Immature natural killer cell (primary cell): ENCODE measurements at regions not wholly inside any gene's neighbourhood (a gene's known extent, or its start where the extent isn't known, plus 50 kb on each side); places are given as distances from the start of the nearest gene placed in this dataset.

Experiments used
- DNase-seq, 3 donors: peaks; one replicate each; pipeline ENCODE4 v3.0.0; 2022; ENCODE audit warnings: mixed read lengths in 1 of 3
- H3K27ac Mint-ChIP-seq, 6 donors: one replicate each; pipeline ENCODE4 v1.8.0; 2020; ENCODE audit warnings: mixed read lengths in 6 of 6, mild to moderate bottlenecking in 5 of 6, inconsistent platforms in 4 of 6, moderate library complexity in 3 of 6
- H3K27me3 Mint-ChIP-seq, 3 donors: one replicate each; pipeline ENCODE4 v1.8.0; 2020 to 2021; ENCODE audit warnings: low read depth in 3 of 3, mild to moderate bottlenecking in 3 of 3, mixed read lengths in 3 of 3, moderate library complexity in 3 of 3, inconsistent platforms in 1 of 3
- H3K36me3 Mint-ChIP-seq, 3 donors: one replicate each; pipeline ENCODE4 v1.8.0; 2020; ENCODE audit warnings: mixed read lengths in 3 of 3, inconsistent platforms in 2 of 3, mild to moderate bottlenecking in 2 of 3
- H3K4me1 Mint-ChIP-seq, 2 donors: one replicate each; pipeline ENCODE4 v1.8.0; 2020; ENCODE audit warnings: inconsistent platforms in 2 of 2, mild to moderate bottlenecking in 2 of 2, mixed read lengths in 2 of 2, moderate library complexity in 1 of 2
- H3K4me3 Mint-ChIP-seq, 5 donors: one replicate each; pipeline ENCODE4 v1.8.0; 2020; ENCODE audit warnings: mild to moderate bottlenecking in 5 of 5, mixed read lengths in 5 of 5, inconsistent platforms in 3 of 5, moderate library complexity in 3 of 5
- H3K9me3 Mint-ChIP-seq, 6 donors: one replicate each; pipeline ENCODE4 v1.8.0; 2020; ENCODE audit warnings: mild to moderate bottlenecking in 6 of 6, mixed read lengths in 6 of 6, inconsistent platforms in 4 of 6, moderate library complexity in 3 of 6

DNA sequence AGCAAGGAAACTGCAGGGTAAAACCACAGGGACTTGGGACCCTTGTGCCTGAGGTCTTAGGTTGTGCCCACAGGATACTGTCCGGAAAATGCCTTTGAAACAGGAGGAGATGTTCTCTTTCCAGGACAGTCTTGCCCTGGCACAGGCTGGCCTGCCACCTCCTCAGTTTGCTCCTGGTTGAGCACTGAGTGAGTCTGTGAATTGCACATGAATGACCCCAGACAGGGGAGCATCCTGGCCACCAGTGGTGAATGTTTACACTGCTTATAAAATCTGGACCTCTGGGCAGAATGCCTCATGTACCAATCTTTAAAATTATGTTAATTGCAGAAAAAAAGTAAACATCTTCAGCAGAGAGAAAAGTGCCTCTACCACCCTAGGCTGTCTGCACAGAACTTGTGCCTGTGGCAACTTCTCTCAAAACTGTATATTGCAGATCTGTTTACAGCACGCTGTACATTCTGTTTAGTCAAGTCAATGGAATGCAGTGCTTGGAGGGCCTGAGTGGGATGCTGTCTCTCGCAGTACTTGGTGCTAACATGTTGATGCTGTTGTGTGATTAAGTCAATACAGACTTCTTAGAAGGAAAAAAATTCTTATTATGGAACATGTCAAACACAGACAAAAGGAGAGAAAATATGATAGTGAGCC, 242.1 kb downstream of the SOD2 start:
- Mint-ChIP-seq H3K27me3 (peaks cover 0 to 8% (median 5%) of the 10 kb centered on the region in 3 donors), H3K4me1 (no peaks in the 10 kb centered on the region), H3K27ac (no peak overlapping the region), H3K36me3 (no peaks in the 10 kb centered on the region), H3K4me3 (no peak overlapping the region), H3K9me3 (no peaks in the 10 kb centered on the region)
- no peak for DNase-seq

DNA sequence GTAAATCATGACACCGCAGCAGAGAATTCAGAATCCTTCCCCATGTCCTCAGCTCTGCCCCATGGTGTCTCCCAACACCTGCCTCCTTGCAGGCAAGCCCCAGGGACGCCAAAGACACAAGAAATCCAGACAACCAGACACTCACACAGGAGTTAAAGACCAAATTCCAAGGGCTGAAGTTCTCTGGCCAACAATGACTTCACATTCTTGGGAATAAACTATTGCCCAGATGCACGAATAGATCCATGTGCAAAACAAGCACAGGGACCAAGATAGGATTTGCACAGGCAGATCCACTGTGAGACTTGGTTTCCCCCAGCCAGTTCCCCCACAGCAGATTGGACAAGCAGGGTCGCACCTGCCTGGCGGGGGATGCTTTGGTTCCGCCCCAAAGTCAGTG, 246.7 kb downstream of the SOD2 start:
- H3K27ac Mint-ChIP-seq = no peak overlapping the region
- no peaks in the 10 kb centered on the region for H3K36me3 Mint-ChIP-seq
- H3K4me1 Mint-ChIP-seq = no peaks in the 10 kb centered on the region
- H3K27me3 Mint-ChIP-seq = peaks cover 2 to 4% (median 3%) of the 10 kb centered on the region in 3 donors
- no peak overlapping the region for H3K4me3 Mint-ChIP-seq
- DNase-seq = no peak
- H3K9me3 Mint-ChIP-seq = no peaks in the 10 kb centered on the region

DNA sequence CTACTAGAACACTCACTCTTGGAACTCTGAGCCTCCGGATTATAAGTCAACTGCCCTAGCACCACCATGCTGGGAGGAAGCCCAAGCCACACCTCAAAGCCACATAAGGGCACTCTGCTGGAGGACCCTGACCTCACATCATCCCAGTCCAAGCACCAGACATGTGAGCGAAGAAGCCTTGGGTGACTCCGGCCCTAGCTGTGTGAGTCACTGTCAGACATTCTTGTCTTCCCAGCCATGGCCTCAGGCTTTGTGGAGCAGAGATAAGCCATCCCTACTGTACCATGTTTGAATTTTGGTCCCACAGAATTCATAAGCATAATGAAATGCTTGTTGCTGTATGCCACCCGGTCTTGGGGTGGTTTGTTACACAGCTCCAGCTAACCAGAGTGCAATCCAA, 247.7 kb downstream of the SOD2 start:
- Mint-ChIP-seq H3K27me3 (peaks cover 2 to 4% (median 3%) of the 10 kb centered on the region in 3 donors), H3K4me3 (no peak overlapping the region), H3K27ac (no peak overlapping the region), H3K4me1 (no peaks in the 10 kb centered on the region), H3K36me3 (no peaks in the 10 kb centered on the region), H3K9me3 (no peaks in the 10 kb centered on the region)
- no peak for DNase-seq

DNA sequence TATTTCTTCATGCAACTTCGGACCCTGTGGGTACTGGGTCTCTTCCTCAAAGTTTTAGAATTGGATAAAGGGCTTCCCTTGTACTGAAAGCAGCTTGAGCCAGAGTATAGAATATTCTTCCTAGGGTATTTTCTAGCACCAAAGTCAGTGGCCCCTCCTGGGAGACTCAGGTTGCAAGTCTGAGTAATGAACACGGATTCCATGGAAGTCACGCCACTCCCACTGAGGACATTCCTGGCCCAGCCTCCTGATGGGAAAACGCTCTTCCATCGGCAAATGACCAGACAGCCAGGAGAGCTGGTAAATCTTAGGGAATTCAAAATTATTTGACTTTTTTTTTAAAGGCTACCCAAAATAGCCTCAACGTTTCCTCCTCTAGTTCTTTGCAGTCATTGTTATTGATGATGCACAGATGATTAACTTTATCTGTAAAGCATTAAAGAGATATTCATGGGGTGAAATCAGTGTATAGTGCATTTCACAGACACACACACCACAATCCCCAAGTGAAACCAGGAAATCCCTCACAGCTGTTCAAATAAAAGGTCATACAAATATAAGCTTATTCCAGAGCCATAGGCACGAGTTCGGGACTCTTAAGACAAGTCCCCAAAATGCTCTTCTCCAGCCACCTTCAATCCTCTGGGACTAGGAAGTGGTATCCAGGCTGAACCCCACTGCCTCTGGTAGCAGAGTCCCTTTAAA, 248.8 kb downstream of the SOD2 start:
- Mint-ChIP-seq H3K27me3 (peaks cover 2 to 4% (median 3%) of the 10 kb centered on the region in 3 donors), H3K36me3 (no peaks in the 10 kb centered on the region), H3K9me3 (no peaks in the 10 kb centered on the region), H3K27ac (no peak overlapping the region), H3K4me1 (no peaks in the 10 kb centered on the region), H3K4me3 (no peak overlapping the region)
- no peak for DNase-seq

DNA sequence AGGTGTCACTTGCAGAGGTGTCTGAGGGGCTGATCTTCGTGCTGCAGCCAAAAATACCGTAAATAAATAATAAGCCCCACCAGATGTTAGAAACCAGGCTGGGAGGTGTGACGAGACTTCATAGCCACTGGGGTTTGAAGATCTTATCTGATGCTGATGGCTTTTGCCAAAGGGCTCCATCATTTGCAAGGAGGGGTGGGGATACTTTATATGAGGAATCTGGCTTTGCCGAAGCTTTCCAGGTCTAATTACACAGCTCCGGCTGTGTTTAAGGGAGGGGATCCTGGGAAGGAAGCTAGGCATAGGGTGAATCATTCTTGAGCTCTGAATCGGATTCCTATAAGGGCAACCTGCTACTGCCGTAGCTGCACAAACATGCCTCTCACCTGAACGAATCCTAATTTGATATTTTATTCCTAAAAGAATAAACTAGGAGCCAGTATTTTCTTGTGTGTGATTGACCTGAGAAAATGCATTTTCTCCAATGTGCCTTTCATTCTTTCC, 249.6 kb downstream of the SOD2 start:
- Mint-ChIP-seq H3K27ac (no peak overlapping the region), H3K36me3 (no peaks in the 10 kb centered on the region), H3K4me3 (no peak overlapping the region), H3K4me1 (no peaks in the 10 kb centered on the region), H3K9me3 (no peaks in the 10 kb centered on the region), H3K27me3 (peaks cover 2 to 4% (median 3%) of the 10 kb centered on the region in 3 donors)
- no peak for DNase-seq

DNA sequence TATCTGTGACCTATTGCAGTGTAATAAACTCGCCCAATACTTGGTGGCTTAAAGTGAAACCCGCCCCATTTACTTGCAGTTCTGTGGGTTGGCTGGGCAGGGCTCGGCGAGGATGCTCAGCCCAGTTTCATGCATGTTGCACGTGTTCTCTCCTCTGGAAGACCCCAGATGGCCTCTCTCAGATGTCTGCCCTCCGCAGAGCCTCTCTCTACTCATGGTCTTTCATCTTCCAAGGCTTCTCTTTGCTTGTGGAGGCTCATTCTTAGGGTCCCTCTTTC, 251.4 kb downstream of the SOD2 start:
- no peak for DNase-seq
- Mint-ChIP-seq H3K36me3 (no peaks in the 10 kb centered on the region), H3K4me1 (no peaks in the 10 kb centered on the region), H3K4me3 (no peak overlapping the region), H3K9me3 (no peaks in the 10 kb centered on the region), H3K27ac (no peak overlapping the region), H3K27me3 (peaks cover 3 to 4% (median 3%) of the 10 kb centered on the region in 3 donors)

DNA sequence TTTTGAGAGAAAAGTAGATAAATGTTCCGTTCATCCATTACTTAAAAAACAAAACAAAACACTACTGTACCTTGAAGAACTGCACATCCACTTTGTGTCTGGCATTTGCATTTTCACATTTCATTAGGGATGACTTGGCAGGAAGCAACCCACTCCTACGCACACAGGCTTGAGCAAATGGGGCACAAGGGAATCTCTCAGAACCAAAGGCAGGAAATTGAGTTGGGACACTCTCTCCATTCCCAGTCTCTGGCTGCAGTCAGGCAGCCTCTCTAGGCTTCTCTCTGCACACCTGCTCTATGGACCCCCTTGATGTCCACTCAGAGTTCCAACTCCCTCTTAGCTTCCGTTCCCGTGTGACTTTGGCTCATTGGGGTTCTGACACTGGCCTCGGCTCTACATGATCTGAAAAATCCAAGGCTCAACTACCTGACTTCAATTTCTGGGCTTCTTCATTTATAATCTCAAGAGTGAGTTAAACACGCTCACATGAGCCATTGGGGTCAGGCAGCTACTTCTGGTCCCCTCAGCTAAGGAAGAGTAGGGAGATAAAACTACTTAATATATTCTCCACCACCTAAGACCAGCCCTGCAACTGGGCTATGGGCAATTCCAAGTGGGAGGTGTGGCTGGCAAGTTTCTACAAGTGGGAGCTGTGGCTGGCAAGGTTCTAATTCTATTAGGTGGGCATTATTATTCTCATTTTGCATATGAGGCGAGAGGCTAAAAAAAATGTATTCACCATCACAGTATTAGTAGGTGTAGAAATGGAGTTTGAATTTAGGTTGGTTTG, 251.9 kb downstream of the SOD2 start:
- Mint-ChIP-seq H3K27ac (no peak overlapping the region), H3K4me3 (no peak overlapping the region), H3K27me3 (peaks cover 3 to 4% (median 3%) of the 10 kb centered on the region in 3 donors), H3K4me1 (no peaks in the 10 kb centered on the region), H3K36me3 (no peaks in the 10 kb centered on the region), H3K9me3 (no peaks in the 10 kb centered on the region)
- no peak for DNase-seq

DNA sequence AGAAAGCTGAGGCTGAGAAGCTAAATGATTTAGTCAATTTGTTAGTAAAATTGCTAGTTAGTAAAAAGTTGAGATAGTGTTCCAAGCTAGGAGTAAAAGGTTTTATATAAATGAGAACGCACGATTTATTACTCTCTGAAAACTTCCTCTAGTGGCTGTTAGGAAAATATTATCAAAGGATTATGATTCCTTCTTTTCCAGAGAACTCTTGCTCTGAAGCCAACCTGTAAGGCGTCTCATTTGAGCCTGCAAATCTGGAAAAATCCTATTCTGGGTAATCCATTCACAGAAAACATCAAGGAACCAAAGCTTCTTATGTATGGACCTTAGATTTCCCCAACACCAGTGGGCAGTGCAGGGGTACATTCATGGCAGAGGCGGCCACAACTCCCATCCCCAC, 252.7 kb downstream of the SOD2 start:
- no peaks in the 10 kb centered on the region for H3K36me3 Mint-ChIP-seq
- H3K9me3 Mint-ChIP-seq = no peaks in the 10 kb centered on the region
- no peak overlapping the region for H3K4me3 Mint-ChIP-seq
- peaks cover 3 to 5% (median 3%) of the 10 kb centered on the region in 3 donors for H3K27me3 Mint-ChIP-seq
- no peak for DNase-seq
- no peaks in the 10 kb centered on the region for H3K4me1 Mint-ChIP-seq
- H3K27ac Mint-ChIP-seq = no peak overlapping the region

DNA sequence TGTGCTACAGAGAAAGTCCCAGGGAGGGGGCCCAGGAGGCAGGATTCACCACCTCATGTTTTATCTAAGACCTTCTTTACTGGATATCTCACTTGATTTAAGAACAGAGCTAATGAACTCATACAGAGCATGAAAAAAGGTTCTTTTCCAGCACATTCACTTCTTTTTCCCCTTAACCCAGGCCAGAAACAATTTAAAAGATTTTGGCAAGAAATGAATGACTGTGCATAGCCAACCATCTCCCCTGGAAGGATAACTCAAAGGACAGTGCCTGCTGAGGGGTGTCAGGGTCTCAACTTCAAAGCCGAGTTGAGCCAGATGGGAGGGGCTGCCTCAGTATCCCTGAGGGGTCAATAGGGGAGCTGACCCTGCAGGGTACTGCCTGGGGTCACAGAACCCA, 253.4 kb downstream of the SOD2 start:
- no peak for DNase-seq
- H3K36me3 Mint-ChIP-seq = no peaks in the 10 kb centered on the region
- H3K27me3 Mint-ChIP-seq = peaks cover 3 to 7% (median 3%) of the 10 kb centered on the region in 3 donors
- H3K9me3 Mint-ChIP-seq = peaks cover 0 to 3% (median 0%) of the 10 kb centered on the region in 6 donors
- no peaks in the 10 kb centered on the region for H3K4me1 Mint-ChIP-seq
- no peak overlapping the region for H3K4me3 Mint-ChIP-seq
- H3K27ac Mint-ChIP-seq = no peak overlapping the region

DNA sequence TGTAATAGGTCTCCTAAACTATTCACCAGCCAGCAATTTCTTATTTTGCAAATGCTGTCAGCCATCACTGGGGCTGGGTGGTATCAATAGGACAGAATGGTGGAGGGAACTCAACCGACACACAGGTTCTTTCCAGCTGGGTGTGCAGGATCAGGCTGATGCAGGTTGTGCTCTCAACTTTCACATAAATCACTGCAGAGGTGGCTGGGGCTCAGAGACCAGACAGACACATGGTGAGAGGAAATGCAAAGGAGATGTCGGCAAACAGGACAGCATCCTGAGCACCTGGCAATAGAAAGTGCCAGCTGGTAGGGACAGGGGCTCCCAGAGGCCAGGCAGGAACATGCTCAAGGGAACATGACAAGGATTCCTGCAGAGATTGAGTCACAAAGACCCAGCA, 254.9 kb downstream of the SOD2 start:
- Mint-ChIP-seq H3K4me3 (no peak overlapping the region), H3K4me1 (no peaks in the 10 kb centered on the region), H3K9me3 (peaks cover 0 to 11% (median 8%) of the 10 kb centered on the region in 6 donors), H3K27me3 (peaks cover 2 to 5% (median 3%) of the 10 kb centered on the region in 3 donors), H3K27ac (no peak overlapping the region), H3K36me3 (no peaks in the 10 kb centered on the region)
- DNase-seq = no peak

DNA sequence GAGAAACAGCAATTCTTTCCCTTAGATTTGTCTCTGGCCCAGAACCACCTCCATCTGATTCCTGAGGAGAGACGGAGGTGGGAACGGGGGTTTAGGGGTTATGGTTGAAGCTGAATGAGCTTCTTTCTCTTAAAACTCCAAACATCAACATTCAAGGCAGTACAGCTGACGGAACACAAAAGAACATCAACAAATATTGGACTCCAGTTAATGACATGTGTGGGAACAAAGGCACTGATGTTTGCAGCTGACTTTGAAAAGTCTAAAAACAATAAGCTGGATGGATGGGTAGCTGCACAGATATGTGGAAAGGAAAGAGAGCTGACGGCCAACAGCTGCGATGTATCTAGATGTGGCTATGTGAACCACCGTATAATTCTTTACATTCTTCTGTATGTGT, 256.5 kb downstream of the SOD2 start:
- no peaks in the 10 kb centered on the region for H3K4me1 Mint-ChIP-seq
- peaks cover 3 to 22% (median 11%) of the 10 kb centered on the region in 6 donors for H3K9me3 Mint-ChIP-seq
- no peak overlapping the region for H3K27ac Mint-ChIP-seq
- H3K4me3 Mint-ChIP-seq = no peak overlapping the region
- no peaks in the 10 kb centered on the region for H3K36me3 Mint-ChIP-seq
- no peak for DNase-seq
- peaks cover 3 to 5% (median 3%) of the 10 kb centered on the region in 3 donors for H3K27me3 Mint-ChIP-seq

DNA sequence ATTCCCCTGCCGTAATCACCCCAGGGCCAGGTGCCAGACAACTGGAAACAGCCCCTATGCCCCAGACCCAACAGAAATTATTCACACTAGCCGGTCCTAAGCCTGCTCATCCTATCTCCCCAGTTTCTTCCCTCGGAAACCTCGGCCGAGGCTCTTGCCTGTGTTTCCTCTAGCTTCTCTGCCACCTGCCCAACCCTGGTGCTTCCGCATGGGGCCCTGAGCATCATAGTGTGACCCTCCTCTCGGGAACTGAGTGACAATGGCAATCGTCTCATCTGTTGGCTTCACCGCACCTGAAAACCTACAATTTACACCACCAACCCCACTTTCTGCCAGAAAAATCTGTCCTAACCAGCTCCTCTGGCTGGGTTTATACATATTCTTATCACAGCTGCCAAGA, 257.3 kb downstream of the SOD2 start:
- no peak overlapping the region for H3K4me3 Mint-ChIP-seq
- DNase-seq = no peak
- peaks cover 1 to 3% (median 3%) of the 10 kb centered on the region in 3 donors for H3K27me3 Mint-ChIP-seq
- H3K36me3 Mint-ChIP-seq = no peaks in the 10 kb centered on the region
- peaks cover 3 to 24% (median 11%) of the 10 kb centered on the region in 6 donors for H3K9me3 Mint-ChIP-seq
- no peaks in the 10 kb centered on the region for H3K4me1 Mint-ChIP-seq
- no peak overlapping the region for H3K27ac Mint-ChIP-seq

DNA sequence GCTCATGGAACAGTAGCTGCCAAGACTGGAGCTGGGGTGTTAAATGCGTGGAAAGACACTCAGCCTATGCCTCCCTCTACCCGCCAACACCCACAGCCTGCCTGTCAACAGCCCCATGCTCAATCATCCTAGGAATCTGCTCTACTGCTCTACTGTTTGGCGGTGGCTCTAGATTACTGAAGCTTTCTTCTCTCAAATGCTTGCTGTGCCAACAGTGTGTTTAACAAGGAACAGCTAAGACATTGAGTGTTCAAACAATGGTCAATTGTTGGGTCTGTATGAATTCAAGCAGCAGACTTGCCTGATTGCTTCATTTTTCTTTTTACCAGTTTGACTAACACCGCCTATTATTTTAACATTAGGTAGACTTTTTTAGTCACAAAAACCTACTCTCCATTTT, 258.6 kb downstream of the SOD2 start:
- DNase-seq = no peak
- H3K27me3 Mint-ChIP-seq = peaks cover 1 to 3% (median 3%) of the 10 kb centered on the region in 3 donors

DNA sequence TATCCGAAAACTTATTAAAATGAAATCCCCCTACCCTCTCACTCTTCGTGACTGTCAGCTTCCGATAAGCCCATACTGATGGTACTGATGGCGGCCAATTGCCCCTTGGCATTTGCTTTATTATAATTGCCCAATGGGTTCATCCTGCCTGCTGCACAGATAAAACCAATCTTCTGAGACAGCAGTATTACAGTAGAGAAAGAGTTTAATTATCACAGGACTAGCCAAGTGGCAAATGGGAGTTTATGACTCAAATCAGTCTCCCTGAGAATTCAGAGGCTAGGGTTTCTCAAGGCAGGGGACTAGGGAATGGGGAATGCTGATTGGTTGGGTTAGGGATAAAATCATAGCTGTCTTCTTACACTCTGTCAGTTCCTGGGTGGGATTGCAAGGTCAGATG, 259.5 kb downstream of the SOD2 start:
- DNase-seq = no peak
- Mint-ChIP-seq H3K36me3 (no peaks in the 10 kb centered on the region), H3K27me3 (peaks cover 1 to 4% (median 3%) of the 10 kb centered on the region in 3 donors), H3K9me3 (peaks cover 3 to 24% (median 11%) of the 10 kb centered on the region in 6 donors), H3K27ac (no peak overlapping the region), H3K4me3 (no peak overlapping the region), H3K4me1 (no peaks in the 10 kb centered on the region)

More for the DNA sequence above, 258.6 kb downstream of the SOD2 start:
- no peaks in the 10 kb centered on the region for H3K36me3 Mint-ChIP-seq
- H3K4me3 Mint-ChIP-seq = no peak overlapping the region
- H3K9me3 Mint-ChIP-seq = peaks cover 3 to 24% (median 11%) of the 10 kb centered on the region in 6 donors
- no peaks in the 10 kb centered on the region for H3K4me1 Mint-ChIP-seq
- no peak overlapping the region for H3K27ac Mint-ChIP-seq
